Astrocyte of the spinal cord (primary cell): ENCODE measurements at regions not wholly inside any gene's neighbourhood (a gene's known extent, or its start where the extent isn't known, plus 50 kb on each side); places are given as distances from the start of the nearest gene placed in this dataset.

Source experiments
- DNase-seq: peaks from one replicate; pipeline ENCODE4 v3.0.0; 2011; ENCODE audit warnings: low read depth, low spot score
- H3K4me3 ChIP-seq: 2 replicates; pipeline ENCODE4 v1.5.1; 2011; ENCODE audit warnings: low read depth, mild to moderate bottlenecking, low read length, moderate library complexity
- in situ Hi-C: cut with HindIII; loops from 2 replicates; pipeline ENCODE4 v1.10.0; 2017; ENCODE audit warnings: low sequenced_read_pairs
- TF ChIP-seq, protein P1 (sequence below): IDR thresholded peaks from 2 replicates; pipeline ENCODE4 v1.5.1; 2012; ENCODE audit warnings: low read depth, mild to moderate bottlenecking, low read length, inconsistent platforms

DNA sequence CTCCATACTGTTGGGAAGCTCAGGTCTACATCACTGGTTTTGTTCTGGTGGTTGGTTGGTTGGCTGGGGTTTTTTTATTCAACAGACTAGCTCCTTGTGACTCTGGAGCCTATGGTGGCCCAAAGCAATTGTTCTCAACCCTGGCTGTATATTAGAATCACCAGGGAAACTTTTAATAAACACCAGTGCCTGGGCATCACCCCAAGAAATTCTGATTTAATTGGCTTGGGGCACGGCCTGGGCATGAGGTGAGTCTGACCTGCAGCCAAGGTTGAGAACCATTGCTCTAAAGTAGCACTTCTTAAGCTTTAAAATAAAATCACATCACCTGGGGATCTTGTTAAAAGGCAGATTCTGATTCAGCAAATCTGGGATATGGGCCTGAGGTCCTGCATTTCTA lies 184.1 kb downstream of the C1D start:
- TF ChIP-seq, protein P1, sequence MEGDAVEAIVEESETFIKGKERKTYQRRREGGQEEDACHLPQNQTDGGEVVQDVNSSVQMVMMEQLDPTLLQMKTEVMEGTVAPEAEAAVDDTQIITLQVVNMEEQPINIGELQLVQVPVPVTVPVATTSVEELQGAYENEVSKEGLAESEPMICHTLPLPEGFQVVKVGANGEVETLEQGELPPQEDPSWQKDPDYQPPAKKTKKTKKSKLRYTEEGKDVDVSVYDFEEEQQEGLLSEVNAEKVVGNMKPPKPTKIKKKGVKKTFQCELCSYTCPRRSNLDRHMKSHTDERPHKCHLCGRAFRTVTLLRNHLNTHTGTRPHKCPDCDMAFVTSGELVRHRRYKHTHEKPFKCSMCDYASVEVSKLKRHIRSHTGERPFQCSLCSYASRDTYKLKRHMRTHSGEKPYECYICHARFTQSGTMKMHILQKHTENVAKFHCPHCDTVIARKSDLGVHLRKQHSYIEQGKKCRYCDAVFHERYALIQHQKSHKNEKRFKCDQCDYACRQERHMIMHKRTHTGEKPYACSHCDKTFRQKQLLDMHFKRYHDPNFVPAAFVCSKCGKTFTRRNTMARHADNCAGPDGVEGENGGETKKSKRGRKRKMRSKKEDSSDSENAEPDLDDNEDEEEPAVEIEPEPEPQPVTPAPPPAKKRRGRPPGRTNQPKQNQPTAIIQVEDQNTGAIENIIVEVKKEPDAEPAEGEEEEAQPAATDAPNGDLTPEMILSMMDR = no peak
- H3K4me3 ChIP-seq = no peak overlapping the region
- DNase-seq = no peak
- in situ Hi-C loops = no loop called here

DNA sequence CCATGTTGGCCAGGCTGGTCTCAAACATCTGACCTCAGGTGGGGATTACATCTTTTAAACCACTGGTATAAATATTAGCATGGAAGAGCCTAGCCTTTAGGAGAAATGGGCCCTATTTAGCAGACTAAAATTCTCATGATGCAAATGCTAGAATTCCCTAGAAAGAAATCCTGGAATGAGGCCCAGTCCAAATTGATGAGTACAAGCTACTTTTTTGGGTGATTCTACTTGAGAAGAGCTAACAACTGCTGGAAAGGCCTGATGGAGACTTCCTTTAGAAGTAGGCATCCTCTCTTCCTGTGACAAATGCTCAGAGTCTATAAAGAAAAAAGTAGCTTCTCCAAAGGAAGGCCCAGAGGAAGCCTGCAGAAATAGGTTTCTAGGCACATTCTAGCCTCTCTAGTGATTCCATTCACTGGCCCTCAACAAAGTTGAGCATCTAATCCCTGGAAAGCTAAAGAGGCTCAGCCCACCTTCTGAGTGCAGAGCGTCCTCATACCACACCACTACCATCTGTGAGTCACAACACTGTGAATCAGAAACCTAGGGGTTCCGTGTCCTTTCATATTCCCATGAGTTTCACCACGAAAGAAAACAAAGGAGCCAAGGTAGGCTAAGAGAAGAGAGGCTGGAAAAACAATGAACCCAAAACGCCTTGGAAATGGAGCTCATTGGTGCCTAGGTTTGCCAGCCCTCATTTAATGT lies 183.1 kb downstream of the C1D start:
- in situ Hi-C loops = no loop called here
- H3K4me3 ChIP-seq = no peak overlapping the region
- peak; percentile 76 for DNase-seq
- TF ChIP-seq, protein P1 = no peak

- no peak for DNase-seq
- TF ChIP-seq, protein P1 = no peak
- H3K4me3 ChIP-seq = no peak overlapping the region
- in situ Hi-C loops = no loop called here
Measured at GRCh38 chr2:67880291-67880761, 182.5 kb downstream of the C1D start.

DNA sequence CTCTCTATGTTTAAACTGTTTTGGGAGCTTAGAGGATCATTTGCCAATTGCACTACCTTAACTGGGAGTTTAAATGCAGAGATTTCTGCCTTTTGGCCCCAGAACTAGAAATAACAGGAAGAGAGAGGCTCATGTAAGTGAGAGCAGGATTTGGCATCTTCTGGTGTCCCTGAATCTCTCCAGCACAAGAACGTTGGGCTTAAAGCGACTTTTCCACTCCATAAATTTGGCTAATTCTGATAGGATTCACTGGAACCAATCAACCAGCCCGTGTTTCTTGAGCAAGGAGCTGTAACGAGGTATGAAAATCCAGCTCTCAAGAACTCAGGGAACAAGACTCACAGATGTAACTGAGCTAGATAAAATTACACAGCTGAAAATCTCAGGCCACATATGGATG lies 181.0 kb downstream of the C1D start:
- H3K4me3 ChIP-seq = no peak overlapping the region

DNA sequence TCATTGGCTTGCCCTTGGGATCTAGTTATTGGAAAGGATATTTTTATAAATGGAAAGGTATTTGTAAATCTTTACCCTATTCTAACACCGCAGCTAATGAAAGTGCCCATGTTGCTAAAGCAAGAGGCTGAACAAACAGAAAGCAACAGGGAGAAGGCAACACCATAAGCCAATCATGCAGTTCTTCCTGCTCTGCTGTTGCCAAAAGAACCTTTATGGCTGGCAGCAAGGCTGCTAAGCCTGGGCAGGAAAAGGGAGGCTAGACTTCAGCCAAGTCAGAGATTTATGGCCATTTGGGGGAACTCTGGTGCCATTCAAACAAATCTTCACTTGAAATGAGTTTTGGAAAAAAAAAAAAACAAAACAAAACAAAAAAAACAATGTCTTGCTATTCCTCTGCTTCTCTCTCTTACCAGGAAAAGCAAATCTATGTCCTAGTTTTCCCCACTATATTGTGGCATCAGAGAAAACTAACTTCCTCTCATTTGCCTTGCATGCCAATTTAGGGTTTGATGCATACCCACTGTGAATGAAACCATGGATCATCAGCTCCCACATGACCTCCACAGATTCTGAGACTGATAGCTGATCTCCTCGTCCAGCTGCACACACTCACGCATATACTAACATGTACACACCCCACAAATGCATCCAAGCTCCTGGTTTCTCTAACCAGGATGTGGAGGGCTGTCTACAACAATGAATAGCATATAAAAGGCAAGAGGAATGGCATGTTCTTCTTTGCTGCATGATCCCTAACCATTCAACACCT lies 179.3 kb downstream of the C1D start:
- in situ Hi-C loops = no loop called here
- TF ChIP-seq, protein P1 = no peak
- no peak for DNase-seq
- H3K4me3 ChIP-seq = no peak overlapping the region

More for the DNA sequence above, 181.0 kb downstream of the C1D start:
- TF ChIP-seq, protein P1 = no peak
- DNase-seq = no peak
- in situ Hi-C loops = no loop called here

DNA sequence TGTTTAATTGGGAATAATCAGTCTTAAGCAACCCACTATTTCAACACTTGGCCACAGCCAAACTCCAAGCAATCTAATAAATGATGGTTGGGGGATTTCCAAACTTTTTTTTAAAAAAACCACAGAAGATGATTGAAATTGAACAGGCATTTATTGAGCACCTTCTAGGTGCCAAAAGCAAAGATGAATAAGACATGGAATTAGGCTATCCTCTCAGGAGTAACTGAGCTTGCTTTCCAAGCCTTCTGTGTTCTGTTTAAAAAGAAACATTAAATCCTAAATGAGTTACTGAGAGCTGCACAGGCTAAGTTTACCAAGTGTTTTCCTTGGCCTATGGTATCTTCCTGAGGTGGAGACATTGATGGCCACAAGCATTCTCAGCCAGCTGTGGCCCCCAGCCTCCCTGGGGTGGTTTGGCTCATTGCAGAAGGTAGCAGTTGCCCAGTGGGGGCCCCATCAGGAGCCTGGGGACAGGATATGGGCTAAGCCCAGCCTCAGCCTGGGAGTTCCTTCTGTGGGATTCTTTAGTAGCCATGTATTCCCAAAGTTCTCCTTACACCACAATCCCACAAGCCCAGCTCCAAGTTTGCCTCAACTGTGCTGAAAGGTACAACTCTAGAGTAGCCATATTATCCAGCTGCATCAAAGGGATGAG lies 174.3 kb downstream of the C1D start:
- DNase-seq = peak; percentile 76
- TF ChIP-seq, protein P1 = no peak
- in situ Hi-C loops = no loop called here
- no peak overlapping the region for H3K4me3 ChIP-seq
